ENCODE measurements at regions not wholly inside any gene's neighbourhood (a gene's known extent, or its start where the extent isn't known, plus 50 kb on each side); places are given as distances from the start of the nearest gene placed in this dataset.

DNA sequence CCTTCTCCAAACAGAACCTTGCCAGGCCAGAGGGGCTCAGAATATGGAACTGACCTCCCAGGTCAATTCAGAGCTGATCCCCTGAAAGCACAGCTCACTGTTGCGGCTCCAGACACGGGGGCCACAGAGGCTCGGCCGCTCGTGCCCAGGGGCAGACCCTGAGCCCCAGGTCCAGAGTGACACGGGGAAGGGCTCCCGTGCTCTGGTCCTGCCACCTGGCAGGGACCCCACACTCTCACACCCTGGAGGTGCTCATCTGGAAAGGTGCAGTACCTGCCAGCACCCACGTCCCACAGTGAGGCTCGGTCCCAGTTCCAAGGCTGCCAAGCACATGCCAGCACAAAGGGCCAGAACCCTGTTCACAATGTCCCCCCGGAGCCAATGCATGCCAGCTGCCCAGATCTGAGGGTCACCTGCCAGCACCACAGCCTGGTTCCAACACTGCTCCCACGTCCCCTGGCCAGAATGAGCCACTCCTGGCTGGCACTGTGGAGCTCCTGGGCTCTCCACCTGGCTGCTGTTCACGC lies 170.6 kb downstream of the SHANK2 start:
- H3K9me2 ChIP-seq (ENCODE audit: insufficient read depth): no peaks in the 10 kb centered on the region
- no peaks in the 10 kb centered on the region for H3K4me1 ChIP-seq (ENCODE audit: insufficient read depth)
- Mint-ChIP-seq H3K4me3 (no peak overlapping the region), H3K9me3 (peaks cover 16% of the 10 kb centered on the region), H3K27ac (no peak overlapping the region; the same call in 1 of the 2 replicates), H3K27me3 (ENCODE audit: insufficient read depth, low read depth, poor library complexity) (peaks cover 4% of the 10 kb centered on the region), H3K36me3 (ENCODE audit: low read depth) (peaks cover 47% of the 10 kb centered on the region), H3K4me1 (peaks cover 16% of the 10 kb centered on the region)
- no peak for TF ChIP-seq ZNF114 (CRISPR knock-in tag; IDR thresholded peaks at IDR 0.05)
- TF ChIP-seq CREB1 (CRISPR knock-in tag; IDR thresholded peaks at IDR 0.05; ENCODE audit: low read depth): no peak
- no peak for TF ChIP-seq ZNF331 (CRISPR knock-in tag; IDR thresholded peaks at IDR 0.05; ENCODE audit: low read depth)
- TF ChIP-seq EZH2 (IDR thresholded peaks at IDR 0.05; ENCODE audit: low read depth, unreplicated experiment): no peak
- TF ChIP-seq NANOG (IDR thresholded peaks at IDR 0.05; ENCODE audit: borderline replicate concordance): no peak
- TF ChIP-seq, protein P1, sequence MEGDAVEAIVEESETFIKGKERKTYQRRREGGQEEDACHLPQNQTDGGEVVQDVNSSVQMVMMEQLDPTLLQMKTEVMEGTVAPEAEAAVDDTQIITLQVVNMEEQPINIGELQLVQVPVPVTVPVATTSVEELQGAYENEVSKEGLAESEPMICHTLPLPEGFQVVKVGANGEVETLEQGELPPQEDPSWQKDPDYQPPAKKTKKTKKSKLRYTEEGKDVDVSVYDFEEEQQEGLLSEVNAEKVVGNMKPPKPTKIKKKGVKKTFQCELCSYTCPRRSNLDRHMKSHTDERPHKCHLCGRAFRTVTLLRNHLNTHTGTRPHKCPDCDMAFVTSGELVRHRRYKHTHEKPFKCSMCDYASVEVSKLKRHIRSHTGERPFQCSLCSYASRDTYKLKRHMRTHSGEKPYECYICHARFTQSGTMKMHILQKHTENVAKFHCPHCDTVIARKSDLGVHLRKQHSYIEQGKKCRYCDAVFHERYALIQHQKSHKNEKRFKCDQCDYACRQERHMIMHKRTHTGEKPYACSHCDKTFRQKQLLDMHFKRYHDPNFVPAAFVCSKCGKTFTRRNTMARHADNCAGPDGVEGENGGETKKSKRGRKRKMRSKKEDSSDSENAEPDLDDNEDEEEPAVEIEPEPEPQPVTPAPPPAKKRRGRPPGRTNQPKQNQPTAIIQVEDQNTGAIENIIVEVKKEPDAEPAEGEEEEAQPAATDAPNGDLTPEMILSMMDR (conservative IDR thresholded peaks at IDR 0.05; ENCODE audit: low read depth in 2 of 2): no peak
- no peak for TF ChIP-seq STAT1 (IDR thresholded peaks at IDR 0.05; ENCODE audit: unreplicated experiment)
- TF ChIP-seq, protein P2, sequence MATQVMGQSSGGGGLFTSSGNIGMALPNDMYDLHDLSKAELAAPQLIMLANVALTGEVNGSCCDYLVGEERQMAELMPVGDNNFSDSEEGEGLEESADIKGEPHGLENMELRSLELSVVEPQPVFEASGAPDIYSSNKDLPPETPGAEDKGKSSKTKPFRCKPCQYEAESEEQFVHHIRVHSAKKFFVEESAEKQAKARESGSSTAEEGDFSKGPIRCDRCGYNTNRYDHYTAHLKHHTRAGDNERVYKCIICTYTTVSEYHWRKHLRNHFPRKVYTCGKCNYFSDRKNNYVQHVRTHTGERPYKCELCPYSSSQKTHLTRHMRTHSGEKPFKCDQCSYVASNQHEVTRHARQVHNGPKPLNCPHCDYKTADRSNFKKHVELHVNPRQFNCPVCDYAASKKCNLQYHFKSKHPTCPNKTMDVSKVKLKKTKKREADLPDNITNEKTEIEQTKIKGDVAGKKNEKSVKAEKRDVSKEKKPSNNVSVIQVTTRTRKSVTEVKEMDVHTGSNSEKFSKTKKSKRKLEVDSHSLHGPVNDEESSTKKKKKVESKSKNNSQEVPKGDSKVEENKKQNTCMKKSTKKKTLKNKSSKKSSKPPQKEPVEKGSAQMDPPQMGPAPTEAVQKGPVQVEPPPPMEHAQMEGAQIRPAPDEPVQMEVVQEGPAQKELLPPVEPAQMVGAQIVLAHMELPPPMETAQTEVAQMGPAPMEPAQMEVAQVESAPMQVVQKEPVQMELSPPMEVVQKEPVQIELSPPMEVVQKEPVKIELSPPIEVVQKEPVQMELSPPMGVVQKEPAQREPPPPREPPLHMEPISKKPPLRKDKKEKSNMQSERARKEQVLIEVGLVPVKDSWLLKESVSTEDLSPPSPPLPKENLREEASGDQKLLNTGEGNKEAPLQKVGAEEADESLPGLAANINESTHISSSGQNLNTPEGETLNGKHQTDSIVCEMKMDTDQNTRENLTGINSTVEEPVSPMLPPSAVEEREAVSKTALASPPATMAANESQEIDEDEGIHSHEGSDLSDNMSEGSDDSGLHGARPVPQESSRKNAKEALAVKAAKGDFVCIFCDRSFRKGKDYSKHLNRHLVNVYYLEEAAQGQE (IDR thresholded peaks at IDR 0.05; ENCODE audit: unreplicated experiment): no peak
- TF ChIP-seq POLR2AphosphoS5 (IDR thresholded peaks at IDR 0.05; ENCODE audit: low read depth): no peak
- TF ChIP-seq, protein P3, sequence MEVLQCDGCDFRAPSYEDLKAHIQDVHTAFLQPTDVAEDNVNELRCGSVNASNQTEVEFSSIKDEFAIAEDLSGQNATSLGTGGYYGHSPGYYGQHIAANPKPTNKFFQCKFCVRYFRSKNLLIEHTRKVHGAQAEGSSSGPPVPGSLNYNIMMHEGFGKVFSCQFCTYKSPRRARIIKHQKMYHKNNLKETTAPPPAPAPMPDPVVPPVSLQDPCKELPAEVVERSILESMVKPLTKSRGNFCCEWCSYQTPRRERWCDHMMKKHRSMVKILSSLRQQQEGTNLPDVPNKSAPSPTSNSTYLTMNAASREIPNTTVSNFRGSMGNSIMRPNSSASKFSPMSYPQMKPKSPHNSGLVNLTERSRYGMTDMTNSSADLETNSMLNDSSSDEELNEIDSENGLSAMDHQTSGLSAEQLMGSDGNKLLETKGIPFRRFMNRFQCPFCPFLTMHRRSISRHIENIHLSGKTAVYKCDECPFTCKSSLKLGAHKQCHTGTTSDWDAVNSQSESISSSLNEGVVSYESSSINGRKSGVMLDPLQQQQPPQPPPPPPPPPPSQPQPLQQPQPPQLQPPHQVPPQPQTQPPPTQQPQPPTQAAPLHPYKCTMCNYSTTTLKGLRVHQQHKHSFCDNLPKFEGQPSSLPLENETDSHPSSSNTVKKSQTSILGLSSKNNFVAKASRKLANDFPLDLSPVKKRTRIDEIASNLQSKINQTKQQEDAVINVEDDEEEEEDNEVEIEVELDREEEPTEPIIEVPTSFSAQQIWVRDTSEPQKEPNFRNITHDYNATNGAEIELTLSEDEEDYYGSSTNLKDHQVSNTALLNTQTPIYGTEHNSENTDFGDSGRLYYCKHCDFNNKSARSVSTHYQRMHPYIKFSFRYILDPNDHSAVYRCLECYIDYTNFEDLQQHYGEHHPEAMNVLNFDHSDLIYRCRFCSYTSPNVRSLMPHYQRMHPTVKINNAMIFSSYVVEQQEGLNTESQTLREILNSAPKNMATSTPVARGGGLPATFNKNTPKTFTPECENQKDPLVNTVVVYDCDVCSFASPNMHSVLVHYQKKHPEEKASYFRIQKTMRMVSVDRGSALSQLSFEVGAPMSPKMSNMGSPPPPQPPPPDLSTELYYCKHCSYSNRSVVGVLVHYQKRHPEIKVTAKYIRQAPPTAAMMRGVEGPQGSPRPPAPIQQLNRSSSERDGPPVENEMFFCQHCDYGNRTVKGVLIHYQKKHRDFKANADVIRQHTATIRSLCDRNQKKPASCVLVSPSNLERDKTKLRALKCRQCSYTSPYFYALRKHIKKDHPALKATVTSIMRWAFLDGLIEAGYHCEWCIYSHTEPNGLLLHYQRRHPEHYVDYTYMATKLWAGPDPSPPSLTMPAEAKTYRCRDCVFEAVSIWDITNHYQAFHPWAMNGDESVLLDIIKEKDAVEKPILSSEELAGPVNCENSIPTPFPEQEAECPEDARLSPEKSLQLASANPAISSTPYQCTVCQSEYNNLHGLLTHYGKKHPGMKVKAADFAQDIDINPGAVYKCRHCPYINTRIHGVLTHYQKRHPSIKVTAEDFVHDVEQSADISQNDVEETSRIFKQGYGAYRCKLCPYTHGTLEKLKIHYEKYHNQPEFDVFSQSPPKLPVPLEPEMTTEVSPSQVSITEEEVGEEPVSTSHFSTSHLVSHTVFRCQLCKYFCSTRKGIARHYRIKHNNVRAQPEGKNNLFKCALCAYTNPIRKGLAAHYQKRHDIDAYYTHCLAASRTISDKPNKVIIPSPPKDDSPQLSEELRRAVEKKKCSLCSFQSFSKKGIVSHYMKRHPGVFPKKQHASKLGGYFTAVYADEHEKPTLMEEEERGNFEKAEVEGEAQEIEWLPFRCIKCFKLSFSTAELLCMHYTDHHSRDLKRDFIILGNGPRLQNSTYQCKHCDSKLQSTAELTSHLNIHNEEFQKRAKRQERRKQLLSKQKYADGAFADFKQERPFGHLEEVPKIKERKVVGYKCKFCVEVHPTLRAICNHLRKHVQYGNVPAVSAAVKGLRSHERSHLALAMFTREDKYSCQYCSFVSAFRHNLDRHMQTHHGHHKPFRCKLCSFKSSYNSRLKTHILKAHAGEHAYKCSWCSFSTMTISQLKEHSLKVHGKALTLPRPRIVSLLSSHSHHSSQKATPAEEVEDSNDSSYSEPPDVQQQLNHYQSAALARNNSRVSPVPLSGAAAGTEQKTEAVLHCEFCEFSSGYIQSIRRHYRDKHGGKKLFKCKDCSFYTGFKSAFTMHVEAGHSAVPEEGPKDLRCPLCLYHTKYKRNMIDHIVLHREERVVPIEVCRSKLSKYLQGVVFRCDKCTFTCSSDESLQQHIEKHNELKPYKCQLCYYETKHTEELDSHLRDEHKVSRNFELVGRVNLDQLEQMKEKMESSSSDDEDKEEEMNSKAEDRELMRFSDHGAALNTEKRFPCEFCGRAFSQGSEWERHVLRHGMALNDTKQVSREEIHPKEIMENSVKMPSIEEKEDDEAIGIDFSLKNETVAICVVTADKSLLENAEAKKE (CRISPR knock-in tag; IDR thresholded peaks at IDR 0.05): no peak
- TF ChIP-seq JUNB (IDR thresholded peaks at IDR 0.05; ENCODE audit: unreplicated experiment): no peak
- no peak for TF ChIP-seq EZH2phosphoT487 (IDR thresholded peaks at IDR 0.05; ENCODE audit: unreplicated experiment)
- TF ChIP-seq, protein P4, sequence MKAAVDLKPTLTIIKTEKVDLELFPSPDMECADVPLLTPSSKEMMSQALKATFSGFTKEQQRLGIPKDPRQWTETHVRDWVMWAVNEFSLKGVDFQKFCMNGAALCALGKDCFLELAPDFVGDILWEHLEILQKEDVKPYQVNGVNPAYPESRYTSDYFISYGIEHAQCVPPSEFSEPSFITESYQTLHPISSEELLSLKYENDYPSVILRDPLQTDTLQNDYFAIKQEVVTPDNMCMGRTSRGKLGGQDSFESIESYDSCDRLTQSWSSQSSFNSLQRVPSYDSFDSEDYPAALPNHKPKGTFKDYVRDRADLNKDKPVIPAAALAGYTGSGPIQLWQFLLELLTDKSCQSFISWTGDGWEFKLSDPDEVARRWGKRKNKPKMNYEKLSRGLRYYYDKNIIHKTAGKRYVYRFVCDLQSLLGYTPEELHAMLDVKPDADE (IDR thresholded peaks at IDR 0.05): no peak
- H4K20me1 ChIP-seq (replicated peaks; ENCODE audit: insufficient read depth): no peaks in the 10 kb centered on the region; the same call in 1 of the 2 replicates
- no peak overlapping the region for H3K4me2 ChIP-seq
- H3K4me3 ChIP-seq: no peak overlapping the region
- no peaks in the 10 kb centered on the region for H3K27me3 ChIP-seq (ENCODE audit: insufficient read depth)
- no peak overlapping the region for H3K27ac ChIP-seq (ENCODE audit: low read depth)
- 0 out of 2 replicates have a peak, but pooled peaks cover 3% of the 10 kb centered on the region for H3F3A ChIP-seq (replicated peaks; ENCODE audit: low read depth)
- no peak overlapping the region for H2AFZ ChIP-seq
- no peaks in the 10 kb centered on the region for H3K36me3 ChIP-seq (ENCODE audit: insufficient read depth)
- no peaks in the 10 kb centered on the region for H3K79me2 ChIP-seq (replicated peaks; ENCODE audit: insufficient read depth)
- ATAC-seq: no peak
- no peak for DNase-seq (ENCODE audit: low spot score)
